Suppressor macrophage (primary cell): ENCODE measurements at regions not wholly inside any gene's neighbourhood (a gene's known extent, or its start where the extent isn't known, plus 50 kb on each side); places are given as distances from the start of the nearest gene placed in this dataset.

Experiments used
- DNase-seq, 4 experiments: peaks; one replicate each; pipeline ENCODE4 v3.0.0-alpha.2; 2020 to 2022

DNA sequence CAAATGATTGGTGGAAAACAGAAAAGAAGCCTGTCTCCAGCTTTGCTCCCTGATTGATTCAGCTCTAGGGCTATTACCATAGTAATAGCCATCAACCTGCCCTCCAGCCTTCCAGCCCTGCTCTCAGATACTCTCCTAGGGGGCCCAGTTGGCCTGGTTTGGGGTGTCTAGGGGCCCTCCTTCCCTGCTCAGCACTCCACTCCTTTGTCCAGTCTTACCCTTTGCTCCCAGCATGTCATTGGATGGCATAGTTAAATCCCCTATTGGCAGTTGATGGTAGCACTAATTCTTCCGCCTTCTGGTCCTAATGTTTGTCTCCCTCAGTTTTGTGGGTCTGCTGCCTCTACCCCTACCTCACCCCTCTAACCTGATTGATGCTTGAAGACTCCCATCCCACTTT, 175.4 kb upstream of the PELI2 start:
- DNase-seq, result no peak

DNA sequence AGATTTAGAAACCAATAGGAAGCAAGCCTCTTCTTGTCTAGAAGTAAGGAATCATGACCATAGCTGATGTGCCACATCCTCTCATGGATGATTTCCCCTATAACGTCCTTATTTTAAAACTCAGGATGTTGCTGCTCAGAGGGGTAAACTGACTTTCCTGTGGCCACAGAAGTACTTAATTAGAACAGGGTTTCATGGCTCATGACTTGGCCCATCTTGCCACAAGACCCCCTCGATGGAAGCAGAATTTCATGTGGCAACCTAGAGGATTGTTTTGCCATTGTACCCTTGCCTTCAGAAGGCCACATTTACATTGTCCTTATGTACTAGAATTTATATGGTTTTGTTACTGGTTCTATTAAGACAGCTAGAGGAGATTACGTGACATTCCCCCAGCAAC, 173.5 kb upstream of the PELI2 start:
- DNase-seq, result no peak

DNA sequence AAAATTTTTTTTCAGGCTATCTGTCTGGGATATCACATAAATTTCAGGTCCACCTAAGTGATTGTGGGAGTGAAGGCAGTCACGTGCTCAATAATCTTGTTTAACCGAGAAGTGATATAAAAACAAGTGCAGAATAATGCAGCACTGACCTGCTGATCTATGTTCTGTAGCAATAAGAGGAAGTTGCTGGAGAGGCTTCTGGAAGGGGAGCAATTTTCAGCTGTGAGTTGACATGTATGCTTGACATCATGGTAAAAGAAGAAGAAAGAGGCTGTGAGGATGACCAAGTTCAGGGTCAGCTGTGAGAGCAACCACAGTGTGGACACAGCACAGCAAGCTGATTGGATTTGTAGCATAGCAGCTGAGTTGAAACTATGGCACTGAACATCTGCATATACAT, 172.0 kb upstream of the PELI2 start:
- peak; percentile 58 to 77 (median 68) for DNase-seq

DNA sequence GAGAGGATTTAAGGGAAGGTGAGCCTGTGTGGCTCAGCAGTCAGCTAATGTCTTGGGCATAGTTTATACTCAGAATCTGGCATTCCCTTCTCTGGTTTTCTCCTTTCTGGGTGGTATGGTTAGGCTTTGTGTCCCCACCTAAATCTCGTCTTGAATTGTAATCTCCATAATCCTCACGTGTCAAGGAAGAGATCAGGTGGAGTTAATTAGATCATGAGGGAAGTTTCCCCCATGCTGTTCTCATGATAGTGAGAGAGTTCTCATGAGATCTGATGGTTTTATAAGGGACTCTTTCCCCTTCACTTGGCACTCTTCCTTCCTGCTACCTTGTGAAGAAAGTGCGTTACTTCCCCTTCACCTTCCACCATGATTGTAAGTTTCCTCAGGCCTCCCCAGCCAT, 169.8 kb upstream of the PELI2 start:
- no peak for DNase-seq

DNA sequence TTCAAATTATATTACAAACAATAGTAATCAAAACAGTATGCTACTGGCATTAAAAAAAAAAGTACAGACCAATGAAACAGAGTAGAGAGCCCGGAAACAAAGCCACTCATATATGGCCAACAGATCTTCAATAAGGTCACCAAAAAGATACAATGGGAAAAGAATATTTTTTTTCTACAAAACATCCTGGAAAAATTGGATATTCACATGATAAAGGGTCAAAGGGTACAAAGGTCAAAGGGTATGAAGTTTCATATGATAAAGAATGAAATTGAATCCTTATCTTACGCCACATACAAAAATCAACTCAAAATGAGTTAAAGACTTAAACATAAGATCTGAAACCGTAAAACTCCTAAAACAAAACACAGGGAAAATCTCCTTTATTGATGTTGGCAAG, 168.5 kb upstream of the PELI2 start:
- no peak for DNase-seq

DNA sequence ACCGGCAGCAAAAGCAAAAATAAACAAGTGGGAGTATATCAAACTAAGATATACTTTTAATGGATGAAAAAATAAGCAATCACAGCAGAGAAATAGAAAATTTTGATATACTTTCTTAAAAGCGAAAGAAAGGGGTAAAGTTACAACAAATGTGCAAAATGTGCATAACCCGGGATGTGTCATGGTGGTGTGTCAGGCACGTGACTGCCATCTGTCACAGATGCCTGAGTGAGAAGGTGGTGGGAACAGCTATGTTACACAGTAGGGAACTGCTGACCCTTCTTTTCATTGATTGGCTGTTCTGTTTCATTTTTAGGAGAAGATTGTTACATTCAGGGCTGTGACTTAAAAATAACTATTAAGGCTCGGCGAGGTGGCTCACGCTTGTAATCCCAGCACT, 168.1 kb upstream of the PELI2 start:
- DNase-seq, result no peak

DNA sequence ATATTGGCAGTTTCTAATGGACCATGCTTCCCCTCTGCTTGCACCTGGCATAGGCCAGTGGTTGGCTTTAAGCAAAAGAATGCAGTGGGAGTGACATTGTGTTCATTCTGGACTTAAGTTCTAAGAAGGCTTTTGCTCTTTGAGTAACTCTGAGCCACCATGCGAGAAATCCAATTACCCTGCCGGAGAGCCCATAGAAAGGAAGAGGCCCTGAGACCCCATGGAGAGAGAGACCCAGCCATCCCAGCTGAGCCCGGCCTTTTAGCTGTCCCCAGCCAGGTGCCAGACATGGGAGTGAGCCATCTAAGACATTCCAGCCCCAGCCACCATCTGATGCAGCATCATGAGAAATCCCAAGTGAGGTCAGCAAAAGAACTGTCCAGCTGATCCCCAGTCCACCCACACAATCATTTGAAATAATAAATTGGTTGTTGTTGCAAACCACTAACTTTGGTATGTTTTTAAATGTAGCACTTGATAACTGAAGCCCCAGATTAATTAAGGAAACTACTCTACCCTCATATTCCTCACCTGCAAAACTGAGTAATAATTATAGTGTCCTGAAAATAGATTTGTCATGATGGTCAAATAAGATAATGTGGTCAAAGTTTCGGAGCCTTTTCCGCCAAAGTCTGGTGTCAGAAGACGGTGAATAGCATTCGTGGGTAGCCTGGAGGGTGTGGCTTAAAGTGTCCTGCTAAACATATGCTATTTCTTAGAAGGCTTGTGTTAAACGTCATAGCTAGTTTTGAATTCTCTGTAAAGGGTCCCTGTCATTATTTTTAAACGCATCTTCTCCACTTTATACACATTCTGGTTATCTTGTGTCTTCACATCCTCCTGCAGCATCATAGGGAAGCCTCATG, 166.6 kb upstream of the PELI2 start:
- DNase-seq, result no peak

DNA sequence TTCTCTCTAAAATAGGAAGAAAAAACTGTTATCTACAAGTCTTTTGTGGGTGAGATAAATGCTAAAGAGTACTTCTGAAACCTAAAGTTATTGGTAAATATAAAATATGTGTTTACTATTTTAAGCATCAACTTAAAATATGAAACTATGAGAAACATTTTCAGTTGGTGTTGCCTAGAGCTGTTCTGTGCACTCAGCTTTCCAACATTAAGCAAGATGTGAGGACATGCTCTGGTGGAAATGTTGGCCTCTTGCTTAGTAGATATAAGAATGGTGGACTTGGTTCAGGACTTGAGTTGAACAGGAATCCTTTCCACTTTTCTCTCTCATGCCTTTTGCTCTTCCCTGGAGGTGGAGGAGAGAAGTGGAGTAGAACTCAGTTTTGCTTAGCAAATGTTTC, 164.1 kb upstream of the PELI2 start:
- no peak for DNase-seq

DNA sequence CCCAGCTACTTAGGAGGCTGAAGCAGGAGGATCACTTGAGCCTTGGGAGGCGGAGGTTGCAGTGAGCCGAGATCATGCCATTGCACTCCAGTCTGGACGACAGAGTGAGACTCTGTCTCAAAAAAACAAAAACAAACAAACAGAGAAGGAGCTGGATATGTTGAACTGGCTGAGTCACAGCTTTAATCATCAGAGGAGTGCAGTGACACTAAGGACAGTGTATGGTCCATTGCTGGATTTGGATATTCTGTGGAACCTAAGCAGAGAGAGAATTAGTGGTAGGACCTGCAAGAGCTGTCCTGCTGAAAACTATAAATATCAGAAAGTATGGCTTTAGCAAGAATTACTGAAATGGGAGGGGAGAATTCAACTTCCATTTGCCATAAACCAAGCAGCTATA, 163.0 kb upstream of the PELI2 start:
- no peak for DNase-seq

DNA sequence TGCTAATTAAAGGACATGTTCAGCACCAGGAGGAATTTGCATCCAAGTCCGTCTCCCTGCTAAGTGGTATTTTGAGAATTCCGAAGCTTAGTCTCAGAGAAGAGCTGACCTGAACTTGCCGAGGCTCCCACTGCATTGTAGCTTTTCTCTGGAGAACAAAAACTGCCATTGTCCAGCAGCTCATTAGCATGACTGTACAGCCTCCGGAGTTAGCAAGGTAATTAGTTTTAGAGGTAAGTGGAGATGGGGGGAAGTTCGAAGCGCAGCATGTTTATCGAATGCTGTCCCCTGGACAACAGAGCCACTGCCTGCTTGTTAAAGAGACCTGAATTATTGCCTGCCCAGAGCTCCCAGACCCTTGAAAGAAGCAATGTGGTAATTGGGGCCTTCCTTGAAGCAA, 160.3 kb upstream of the PELI2 start:
- no peak for DNase-seq

DNA sequence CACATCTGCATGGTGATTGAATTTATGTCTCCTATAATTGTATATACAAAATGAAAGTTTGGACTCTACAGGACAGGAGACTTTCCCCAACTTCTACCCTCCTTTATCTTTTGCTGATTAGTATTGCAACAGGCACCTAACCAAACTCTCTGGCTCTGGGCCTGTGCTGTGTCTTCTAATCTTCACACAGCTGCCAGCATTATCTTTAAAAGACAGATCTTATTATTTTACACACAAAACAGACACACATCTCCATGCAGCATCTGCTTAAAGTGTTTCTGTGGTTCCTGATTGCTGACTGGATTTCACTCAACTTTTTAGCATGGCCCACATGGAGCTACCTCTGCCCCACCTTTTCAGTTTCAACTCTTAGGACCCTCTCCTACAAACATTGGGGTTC, 154.9 kb upstream of the PELI2 start:
- DNase-seq, result no peak

DNA sequence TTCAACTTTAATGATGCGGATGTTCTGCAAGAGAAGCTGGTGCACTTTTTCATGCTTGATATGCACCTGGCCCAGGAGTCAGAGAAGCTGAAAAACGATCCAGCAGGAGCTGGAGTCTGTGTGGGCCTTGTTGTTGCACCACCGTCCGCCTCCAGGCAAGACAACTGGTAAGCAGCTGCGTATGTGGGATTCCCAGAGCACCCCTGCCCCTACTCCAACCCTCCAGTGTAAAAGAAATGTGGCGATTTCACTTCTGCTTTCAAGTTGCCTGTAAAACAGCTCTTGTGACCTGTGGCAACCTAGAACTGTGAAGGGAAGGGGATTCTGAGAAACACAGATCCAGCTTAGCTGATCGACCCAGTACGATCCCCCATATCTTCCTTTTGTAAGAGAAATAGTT, 154.1 kb upstream of the PELI2 start:
- DNase-seq, result peak; percentile 20 to 63 (median 59)

DNA sequence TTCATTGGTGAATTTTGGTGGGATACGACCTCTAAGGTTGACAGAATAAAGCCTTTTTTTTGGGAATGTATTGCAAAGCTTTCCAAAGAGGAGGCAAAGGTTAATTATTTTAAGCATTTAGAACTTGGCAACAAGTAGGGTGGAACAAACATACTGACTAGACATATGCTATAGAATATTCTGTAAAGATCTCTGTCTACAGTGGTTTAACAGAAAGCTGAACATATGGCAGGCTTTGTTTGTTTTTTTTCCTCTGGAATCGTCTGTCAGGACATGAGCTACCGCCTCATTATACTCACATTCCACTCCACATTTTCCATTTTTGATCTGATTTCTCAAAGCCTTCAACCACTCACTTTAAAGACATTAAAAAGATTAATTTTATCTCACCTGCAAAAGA, 153.4 kb upstream of the PELI2 start:
- DNase-seq, result no peak

DNA sequence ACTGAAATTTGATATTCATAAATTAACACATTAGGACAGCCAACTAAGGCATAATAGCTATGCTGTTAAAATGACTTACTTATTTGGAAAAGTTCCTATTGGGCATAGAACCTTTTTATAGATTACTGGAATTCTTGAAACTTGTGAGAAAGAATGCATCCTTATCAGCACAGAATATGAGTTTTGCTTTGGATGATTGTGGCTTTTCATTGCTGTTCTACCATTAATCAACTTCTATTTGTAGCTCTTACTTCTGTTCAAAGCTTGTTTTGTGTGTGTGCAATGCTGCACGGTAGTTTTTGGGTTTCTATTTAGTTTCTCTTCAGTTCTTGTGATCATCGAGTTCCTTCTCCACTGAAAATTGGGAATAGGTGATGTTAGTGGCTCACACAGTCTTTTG, 152.4 kb upstream of the PELI2 start:
- DNase-seq, result no peak

DNA sequence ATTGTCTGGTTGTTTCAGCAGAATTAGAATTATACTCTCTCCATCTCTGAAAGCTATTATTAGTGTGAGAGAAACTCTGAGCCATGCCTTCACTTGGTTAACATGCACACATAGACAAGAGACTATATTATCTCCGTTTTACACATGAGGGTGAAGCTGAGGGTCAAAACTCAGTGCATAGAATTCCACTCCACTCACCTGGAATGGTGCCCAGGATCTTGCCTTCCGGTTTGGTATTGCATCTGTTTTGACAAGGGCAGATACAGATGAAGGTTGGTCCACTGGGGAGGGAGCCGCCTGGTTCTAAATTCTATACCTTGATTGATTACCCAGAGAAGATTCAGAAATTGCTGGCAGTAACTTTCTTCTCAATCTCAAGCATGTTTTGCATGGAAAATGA, 149.5 kb upstream of the PELI2 start:
- no peak for DNase-seq

DNA sequence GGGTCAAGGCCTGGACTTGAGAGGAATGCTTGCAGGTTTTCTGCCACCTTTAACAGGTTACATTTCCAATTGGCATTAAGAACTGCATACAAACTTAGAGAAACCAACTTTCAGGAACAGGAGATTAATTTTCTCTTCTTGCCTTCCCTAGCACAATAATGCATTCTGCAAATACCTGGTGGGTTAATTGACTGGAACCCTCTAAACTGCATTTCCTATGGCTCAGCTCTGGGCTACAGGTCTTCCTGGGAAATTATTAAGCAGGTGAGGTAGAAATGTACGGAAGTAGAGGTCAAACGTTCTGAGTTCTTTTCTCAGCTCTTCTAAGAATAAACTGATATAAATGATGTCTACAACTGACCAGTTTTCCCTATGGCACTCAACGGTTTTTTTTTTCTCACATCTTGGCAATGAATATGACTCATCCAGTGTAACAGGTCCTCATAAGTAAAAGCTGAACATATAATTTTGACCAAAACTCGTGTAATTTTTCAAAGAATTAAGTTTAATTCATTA, 144.9 kb upstream of the PELI2 start:
- DNase-seq, result no peak

DNA sequence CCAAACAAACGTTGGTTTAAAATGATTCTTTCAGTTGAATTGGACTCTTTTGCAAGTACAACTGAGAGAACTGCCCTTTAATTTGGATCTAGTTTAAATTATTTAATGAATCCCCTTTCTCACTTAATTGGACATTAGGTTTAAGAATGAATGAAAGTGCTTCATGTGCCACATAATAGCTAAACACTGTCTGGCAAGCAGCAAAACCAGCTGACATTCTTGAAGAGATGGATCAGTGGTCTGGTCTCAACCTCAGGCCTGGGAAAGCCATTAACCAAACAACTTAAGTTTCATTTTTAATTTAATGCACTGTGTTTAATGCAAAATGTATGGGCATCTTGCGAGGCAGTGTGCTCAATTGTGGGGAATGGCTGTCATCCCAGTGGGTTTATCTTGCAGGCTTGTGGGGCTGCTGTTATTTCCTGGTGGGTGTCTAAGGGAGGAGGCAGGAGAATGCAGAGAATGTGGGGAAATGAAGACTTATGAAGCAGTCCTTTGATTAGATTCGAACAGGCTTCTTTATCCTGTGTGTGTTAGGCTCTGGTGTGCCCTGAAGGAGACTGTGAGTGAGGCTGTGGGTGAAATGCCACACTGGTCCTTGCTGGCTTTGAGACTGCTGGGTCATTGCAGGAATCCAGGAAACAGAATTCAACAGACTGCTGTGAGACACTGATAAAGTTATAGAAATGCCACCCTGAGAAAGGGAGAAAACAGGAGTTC, 144.1 kb upstream of the PELI2 start:
- DNase-seq, result no peak

DNA sequence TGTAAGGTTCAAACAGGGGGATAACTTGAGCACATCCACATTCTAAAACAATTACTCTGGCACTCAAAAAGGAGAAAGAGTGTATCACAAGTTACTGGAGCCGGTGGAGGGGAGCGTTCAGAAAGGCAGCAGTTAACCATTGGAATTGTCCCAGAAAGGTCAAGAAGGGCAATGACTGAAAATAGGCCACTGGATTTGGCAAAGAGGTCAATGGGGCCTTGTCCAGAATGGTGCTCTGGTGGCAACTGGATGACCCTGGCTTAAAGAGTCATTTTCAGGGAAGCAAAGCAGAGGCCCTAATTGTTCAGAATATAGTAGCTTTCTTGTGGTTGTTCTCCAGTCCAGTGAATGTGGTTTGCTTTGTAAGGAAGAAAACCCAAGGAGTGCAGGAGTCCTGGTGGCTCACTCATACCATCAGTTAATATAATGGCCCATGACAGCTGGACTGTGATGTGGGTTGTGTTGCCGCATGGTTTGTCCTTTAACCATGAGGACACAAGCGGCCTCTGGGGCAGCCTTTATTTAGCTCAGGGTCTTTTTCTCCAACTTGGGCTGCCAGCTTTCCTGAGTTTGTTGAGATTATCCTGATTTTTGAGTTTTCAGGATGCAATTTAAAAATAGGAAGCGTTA, 142.8 kb upstream of the PELI2 start:
- no peak for DNase-seq

DNA sequence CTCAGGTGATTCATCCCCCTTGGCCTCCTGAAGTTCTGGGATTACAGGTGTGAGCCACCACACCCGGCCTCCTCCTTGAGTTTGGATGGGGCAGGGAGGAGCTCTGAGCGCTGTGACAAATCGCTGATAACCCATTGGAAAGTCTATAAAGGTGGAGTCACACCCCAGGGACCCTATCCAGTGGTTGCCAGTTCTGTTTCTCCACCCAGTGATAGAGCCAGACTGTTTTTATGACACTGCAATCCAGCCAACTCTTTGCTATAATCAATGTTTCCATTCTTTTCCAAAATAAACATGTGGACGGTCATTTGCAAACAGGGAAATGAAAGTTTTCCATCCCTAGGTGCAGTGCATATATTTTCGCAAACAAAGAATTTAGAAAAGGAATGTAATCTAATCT, 142.0 kb upstream of the PELI2 start:
- DNase-seq, result no peak

DNA sequence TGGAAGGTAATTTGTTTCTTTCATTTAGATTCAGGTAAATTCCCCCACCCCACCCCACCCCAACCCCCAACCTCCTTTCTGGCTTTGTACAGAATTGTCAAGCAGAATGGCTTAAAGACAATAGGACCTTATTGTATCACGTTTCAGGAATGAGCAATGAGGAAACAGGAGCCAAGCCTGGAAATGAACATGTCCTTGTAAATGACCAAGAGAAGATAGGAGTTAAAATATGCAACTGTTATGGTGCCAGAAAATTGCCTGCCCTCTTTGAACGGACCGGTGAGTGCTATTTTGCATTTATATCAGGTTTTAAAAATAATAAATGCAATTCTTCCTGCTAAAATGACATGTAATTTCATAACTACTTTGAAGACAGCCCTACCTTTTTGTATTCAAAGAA, 141.6 kb upstream of the PELI2 start:
- DNase-seq, result no peak

DNA sequence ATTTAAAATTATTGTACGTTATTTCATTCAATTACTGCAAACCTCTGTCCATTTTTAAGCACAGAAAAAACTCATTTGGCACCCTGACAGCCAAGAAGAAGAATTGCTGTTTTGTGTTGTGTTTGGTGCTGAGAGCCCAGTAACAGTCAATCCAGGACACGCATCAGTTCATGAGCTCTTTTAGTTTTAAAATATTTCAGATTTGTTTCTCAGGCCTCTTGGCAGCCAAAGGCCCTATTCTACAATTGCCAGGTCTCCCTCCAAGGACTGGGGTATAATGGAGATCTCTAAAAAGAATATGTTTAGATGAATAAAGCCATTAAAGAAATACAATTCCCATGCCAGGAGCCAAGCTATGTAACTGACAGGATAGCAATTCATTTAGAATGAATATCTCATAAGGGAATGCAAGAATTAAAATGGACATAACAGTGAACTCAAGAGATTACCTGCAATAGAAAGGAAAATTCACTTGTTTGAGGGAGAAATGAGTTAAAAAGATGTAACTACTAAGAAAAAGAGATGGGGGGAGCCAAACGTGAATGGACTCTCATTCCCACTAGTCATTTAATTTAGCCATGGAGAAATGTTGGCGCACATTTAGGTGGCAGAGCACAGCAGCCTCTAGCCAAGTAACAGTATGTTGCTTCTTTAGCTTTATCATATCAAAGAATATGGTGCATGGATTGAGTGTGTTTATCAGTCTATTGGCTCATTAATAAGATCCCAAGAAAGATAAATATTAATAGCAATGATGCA, 140.6 kb upstream of the PELI2 start:
- DNase-seq, result no peak

DNA sequence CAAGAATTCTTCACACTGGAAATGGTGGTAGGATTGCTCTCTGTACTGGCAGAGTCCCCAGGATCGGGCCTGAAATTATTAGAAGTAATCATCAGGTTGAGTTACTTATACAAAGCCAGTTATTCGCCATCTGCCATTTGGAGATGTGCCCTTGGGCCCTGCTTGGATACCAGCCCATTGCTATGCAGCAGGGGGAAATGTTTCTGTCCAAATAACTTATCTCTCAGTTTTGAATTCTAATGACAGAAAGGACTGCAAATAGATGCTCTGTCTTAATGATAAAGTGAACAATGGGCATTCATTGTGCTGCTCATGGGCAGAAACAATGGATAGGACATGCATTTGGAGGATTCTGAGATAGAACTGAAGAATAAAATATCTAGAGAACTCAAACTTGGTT, 139.1 kb upstream of the PELI2 start:
- no peak for DNase-seq

DNA sequence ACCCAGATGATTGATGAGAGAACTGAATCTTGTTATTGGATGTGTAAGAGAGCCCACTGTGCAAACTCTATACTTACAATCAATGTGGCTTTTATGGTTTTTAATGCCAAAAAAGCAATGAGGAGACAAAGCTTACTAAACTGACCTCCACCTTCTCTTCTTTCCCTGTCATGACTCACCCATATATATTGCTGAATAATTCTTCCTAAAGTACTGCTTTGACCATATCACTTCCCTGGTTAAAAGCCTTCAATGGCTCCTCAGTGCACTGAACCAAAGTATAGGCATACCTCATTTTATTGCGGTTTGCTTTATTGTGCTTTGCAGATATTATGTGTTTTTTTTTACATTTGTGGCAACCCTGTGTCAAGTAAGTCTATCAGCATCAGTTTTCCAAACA, 138.4 kb upstream of the PELI2 start:
- no peak for DNase-seq
